Astrocyte of the spinal cord (primary cell): ENCODE measurements at regions not wholly inside any gene's neighbourhood (a gene's known extent, or its start where the extent isn't known, plus 50 kb on each side); places are given as distances from the start of the nearest gene placed in this dataset.

ENCODE experiments used
- DNase-seq: peaks from one replicate; pipeline ENCODE4 v3.0.0; 2011; ENCODE audit warnings: low read depth, low spot score
- H3K4me3 ChIP-seq: 2 replicates; pipeline ENCODE4 v1.5.1; 2011; ENCODE audit warnings: low read depth, mild to moderate bottlenecking, low read length, moderate library complexity
- in situ Hi-C: cut with HindIII; loops from 2 replicates; pipeline ENCODE4 v1.10.0; 2017; ENCODE audit warnings: low sequenced_read_pairs
- TF ChIP-seq, protein P1 (sequence below): IDR thresholded peaks from 2 replicates; pipeline ENCODE4 v1.5.1; 2012; ENCODE audit warnings: low read depth, mild to moderate bottlenecking, low read length, inconsistent platforms

DNA sequence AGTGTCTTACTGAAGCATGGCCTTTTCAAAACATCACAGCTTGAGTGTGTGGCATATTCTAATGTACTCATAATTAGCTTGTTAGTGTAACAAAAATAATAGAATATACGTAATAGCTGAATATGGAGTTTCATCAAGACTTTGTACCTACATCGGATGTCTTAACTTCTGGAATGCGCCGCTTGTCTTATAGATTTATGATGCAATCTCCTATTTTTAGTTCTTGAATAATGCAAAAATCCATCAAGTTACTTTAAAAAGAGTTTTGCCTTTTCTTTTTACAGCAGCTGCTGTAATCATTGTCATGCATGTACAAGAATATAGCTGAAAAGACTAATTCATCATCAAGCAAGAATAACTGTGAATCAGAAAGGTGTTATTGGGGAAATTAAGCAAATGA lies 140.7 kb upstream of the SCN7A start:
- in situ Hi-C loops, result no loop called here
- no peak overlapping the region for H3K4me3 ChIP-seq
- DNase-seq, result no peak
- TF ChIP-seq, protein P1, sequence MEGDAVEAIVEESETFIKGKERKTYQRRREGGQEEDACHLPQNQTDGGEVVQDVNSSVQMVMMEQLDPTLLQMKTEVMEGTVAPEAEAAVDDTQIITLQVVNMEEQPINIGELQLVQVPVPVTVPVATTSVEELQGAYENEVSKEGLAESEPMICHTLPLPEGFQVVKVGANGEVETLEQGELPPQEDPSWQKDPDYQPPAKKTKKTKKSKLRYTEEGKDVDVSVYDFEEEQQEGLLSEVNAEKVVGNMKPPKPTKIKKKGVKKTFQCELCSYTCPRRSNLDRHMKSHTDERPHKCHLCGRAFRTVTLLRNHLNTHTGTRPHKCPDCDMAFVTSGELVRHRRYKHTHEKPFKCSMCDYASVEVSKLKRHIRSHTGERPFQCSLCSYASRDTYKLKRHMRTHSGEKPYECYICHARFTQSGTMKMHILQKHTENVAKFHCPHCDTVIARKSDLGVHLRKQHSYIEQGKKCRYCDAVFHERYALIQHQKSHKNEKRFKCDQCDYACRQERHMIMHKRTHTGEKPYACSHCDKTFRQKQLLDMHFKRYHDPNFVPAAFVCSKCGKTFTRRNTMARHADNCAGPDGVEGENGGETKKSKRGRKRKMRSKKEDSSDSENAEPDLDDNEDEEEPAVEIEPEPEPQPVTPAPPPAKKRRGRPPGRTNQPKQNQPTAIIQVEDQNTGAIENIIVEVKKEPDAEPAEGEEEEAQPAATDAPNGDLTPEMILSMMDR, result no peak

DNA sequence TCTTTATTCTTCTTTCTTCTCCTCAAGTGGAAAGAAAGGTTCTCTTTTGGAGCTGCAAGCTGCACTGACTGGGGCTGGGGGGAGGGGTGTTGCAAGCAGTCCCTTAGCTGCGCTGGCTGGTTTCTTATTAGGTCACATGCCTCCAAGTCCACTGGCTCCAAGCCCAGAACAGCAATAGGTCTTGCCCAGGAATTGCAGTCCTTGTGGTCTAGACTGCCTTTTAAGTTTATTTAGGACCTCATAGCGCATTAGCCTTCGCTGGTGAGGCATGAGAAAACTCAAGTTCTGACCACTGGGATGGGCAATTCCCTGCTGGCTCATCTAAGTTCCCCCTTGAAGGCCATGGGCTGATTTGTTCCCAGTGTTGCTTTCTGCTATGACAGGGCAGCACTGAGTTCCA lies 138.6 kb upstream of the SCN7A start:
- TF ChIP-seq, protein P1, result no peak
- peak; percentile 99 for DNase-seq
- no peak overlapping the region for H3K4me3 ChIP-seq
- in situ Hi-C loops, result no loop called here

DNA sequence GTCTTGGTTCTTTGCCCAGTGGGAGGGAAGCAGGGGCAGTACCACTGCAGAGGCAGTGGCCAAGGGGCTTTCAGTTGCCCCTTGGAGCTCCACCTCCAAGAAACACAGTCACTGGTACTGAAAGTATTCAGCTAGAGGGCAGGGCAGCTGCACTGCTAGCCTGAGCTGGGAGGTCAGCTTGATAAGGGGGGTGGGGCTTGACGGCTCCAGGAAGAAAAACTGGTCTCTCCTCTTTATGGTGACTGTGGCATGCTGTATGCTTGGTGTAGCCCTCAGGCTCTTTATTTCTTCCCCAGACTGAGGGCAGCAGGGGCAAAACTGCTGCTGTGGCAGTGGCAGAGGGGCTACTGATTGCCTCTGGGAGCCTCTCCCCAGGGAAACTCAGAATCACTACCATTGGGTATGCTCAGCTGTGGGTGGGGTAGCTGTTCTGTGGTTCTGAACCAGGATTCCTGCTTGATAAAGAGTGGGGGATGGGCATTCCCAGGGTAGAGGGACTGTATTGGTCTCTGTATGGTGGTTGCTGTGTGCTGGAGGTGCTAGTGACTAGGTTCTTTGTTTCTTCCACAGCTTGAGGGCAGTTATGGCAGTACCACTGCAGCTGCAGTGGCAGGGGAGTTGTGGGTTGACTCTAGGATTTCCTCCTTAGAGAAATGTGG lies 134.6 kb upstream of the SCN7A start:
- DNase-seq, result no peak

DNA sequence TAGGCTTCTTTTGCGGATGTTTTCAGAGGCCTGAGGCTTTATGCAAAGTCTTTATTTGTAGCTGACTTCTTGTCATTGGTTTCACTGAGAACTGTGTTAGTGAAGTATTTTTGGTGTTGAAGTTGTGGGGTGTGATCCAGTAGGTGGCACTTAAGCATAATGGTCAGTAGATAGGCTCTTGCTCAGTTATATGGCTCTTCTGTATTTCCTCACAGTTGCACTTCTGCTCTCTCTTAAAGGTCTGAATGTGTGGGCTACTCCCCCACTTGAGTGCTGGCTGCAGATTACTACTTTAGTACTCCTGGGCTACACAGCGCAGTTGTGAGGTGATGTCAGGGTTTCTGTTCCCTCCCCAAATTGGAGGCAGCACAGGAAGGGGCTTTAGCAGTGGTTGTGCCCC lies 133.8 kb upstream of the SCN7A start:
- DNase-seq, result no peak
- TF ChIP-seq, protein P1, result no peak
- H3K4me3 ChIP-seq, result no peak overlapping the region
- in situ Hi-C loops, result no loop called here

More for the DNA sequence above, 134.6 kb upstream of the SCN7A start:
- in situ Hi-C loops, result no loop called here
- TF ChIP-seq, protein P1, result no peak
- no peak overlapping the region for H3K4me3 ChIP-seq

GRCh38 chr2:166625670-166626069 lies 131.6 kb upstream of the SCN7A start:
- DNase-seq, result no peak
- no peak overlapping the region for H3K4me3 ChIP-seq
- in situ Hi-C loops, result no loop called here
- TF ChIP-seq, protein P1, result no peak

GRCh38 chr2:166614503-166614902 lies 120.5 kb upstream of the SCN7A start:
- DNase-seq, result no peak
- TF ChIP-seq, protein P1, result no peak
- no peak overlapping the region for H3K4me3 ChIP-seq
- in situ Hi-C loops, result no loop called here
